ENCODE measurements at regions not wholly inside any gene's neighbourhood (a gene's known extent, or its start where the extent isn't known, plus 50 kb on each side); places are given as distances from the start of the nearest gene placed in this dataset.
"Not testable (repeated sequence)": the region's sequence is repeated elsewhere in the genome, so short reads cannot be mapped to it uniquely, and the experiment has no call there.

- Mint-ChIP-seq H3K27ac (ENCODE audit: unreplicated experiment) (no peak overlapping the region), H3K27me3 (ENCODE audit: unreplicated experiment) (peaks cover 4% of the 10 kb centered on the region)
- DNase-seq: no peak
Observed at GRCh38 chr15:69762373-69763148, 309.9 kb downstream of the RPLP1 start.

GRCh38 chr15:69763831-69764230, 311.2 kb downstream of the RPLP1 start:
- Mint-ChIP-seq H3K27me3 (ENCODE audit: unreplicated experiment) (peaks cover 4% of the 10 kb centered on the region), H3K9me3 (ENCODE audit: unreplicated experiment) (no peaks in the 10 kb centered on the region), H3K4me1 (ENCODE audit: low read depth, unreplicated experiment) (no peaks in the 10 kb centered on the region), H3K4me3 (ENCODE audit: unreplicated experiment) (no peak overlapping the region), H3K36me3 (ENCODE audit: unreplicated experiment) (peaks cover 5% of the 10 kb centered on the region), H3K27ac (ENCODE audit: unreplicated experiment) (no peak overlapping the region)
- no peak for DNase-seq
- TF ChIP-seq CTCF (IDR thresholded peaks at IDR 0.05; ENCODE audit: partially characterized antibody, unreplicated experiment): no peak

More at GRCh38 chr15:69762373-69763148, 309.9 kb downstream of the RPLP1 start:
- Mint-ChIP-seq H3K4me1 (ENCODE audit: low read depth, unreplicated experiment) (no peaks in the 10 kb centered on the region), H3K36me3 (ENCODE audit: unreplicated experiment) (peaks cover 5% of the 10 kb centered on the region), H3K4me3 (ENCODE audit: unreplicated experiment) (no peak overlapping the region), H3K9me3 (ENCODE audit: unreplicated experiment) (no peaks in the 10 kb centered on the region)
- TF ChIP-seq CTCF (IDR thresholded peaks at IDR 0.05; ENCODE audit: partially characterized antibody, unreplicated experiment): no peak

- H3K27ac Mint-ChIP-seq (ENCODE audit: unreplicated experiment): no peak overlapping the region
- H3K9me3 Mint-ChIP-seq (ENCODE audit: unreplicated experiment): no peaks in the 10 kb centered on the region
Observed at GRCh38 chr15:69766156-69766555, 313.5 kb downstream of the RPLP1 start.

GRCh38 chr15:69767191-69767590, 314.6 kb downstream of the RPLP1 start:
- H3K36me3 Mint-ChIP-seq (ENCODE audit: unreplicated experiment): peaks cover 14% of the 10 kb centered on the region
- no peaks in the 10 kb centered on the region for H3K9me3 Mint-ChIP-seq (ENCODE audit: unreplicated experiment)
- no peak for DNase-seq
- peaks cover 2% of the 10 kb centered on the region for H3K27me3 Mint-ChIP-seq (ENCODE audit: unreplicated experiment)
- no peaks in the 10 kb centered on the region for H3K4me1 Mint-ChIP-seq (ENCODE audit: low read depth, unreplicated experiment)
- TF ChIP-seq CTCF (IDR thresholded peaks at IDR 0.05; ENCODE audit: partially characterized antibody, unreplicated experiment): no peak
- no peak overlapping the region for H3K27ac Mint-ChIP-seq (ENCODE audit: unreplicated experiment)
- H3K4me3 Mint-ChIP-seq (ENCODE audit: unreplicated experiment): no peak overlapping the region

More at GRCh38 chr15:69766156-69766555, 313.5 kb downstream of the RPLP1 start:
- Mint-ChIP-seq H3K36me3 (ENCODE audit: unreplicated experiment) (peaks cover 8% of the 10 kb centered on the region), H3K4me1 (ENCODE audit: low read depth, unreplicated experiment) (no peaks in the 10 kb centered on the region), H3K27me3 (ENCODE audit: unreplicated experiment) (peaks cover 2% of the 10 kb centered on the region), H3K4me3 (ENCODE audit: unreplicated experiment) (no peak overlapping the region)
- DNase-seq: no peak
- TF ChIP-seq CTCF (IDR thresholded peaks at IDR 0.05; ENCODE audit: partially characterized antibody, unreplicated experiment): no peak

- H3K4me1 Mint-ChIP-seq (ENCODE audit: low read depth, unreplicated experiment); H3K27ac Mint-ChIP-seq (ENCODE audit: unreplicated experiment); H3K9me3 Mint-ChIP-seq (ENCODE audit: unreplicated experiment); DNase-seq; H3K27me3 Mint-ChIP-seq (ENCODE audit: unreplicated experiment); H3K4me3 Mint-ChIP-seq (ENCODE audit: unreplicated experiment): not testable (repeated sequence)
- H3K36me3 Mint-ChIP-seq (ENCODE audit: unreplicated experiment): peaks cover 14% of the 10 kb centered on the region
Observed at GRCh38 chr15:69769336-69769735, 316.7 kb downstream of the RPLP1 start.

GRCh38 chr15:69774258-69774657, 321.6 kb downstream of the RPLP1 start:
- not testable (repeated sequence) for H3K27me3 Mint-ChIP-seq (ENCODE audit: unreplicated experiment); H3K9me3 Mint-ChIP-seq (ENCODE audit: unreplicated experiment); H3K27ac Mint-ChIP-seq (ENCODE audit: unreplicated experiment); H3K4me1 Mint-ChIP-seq (ENCODE audit: low read depth, unreplicated experiment); H3K4me3 Mint-ChIP-seq (ENCODE audit: unreplicated experiment); DNase-seq
- H3K36me3 Mint-ChIP-seq (ENCODE audit: unreplicated experiment): peaks cover 17% of the 10 kb centered on the region

GRCh38 chr15:69774711-69775110, 322.1 kb downstream of the RPLP1 start:
- not testable (repeated sequence) for H3K9me3 Mint-ChIP-seq (ENCODE audit: unreplicated experiment); H3K27ac Mint-ChIP-seq (ENCODE audit: unreplicated experiment); DNase-seq; H3K4me3 Mint-ChIP-seq (ENCODE audit: unreplicated experiment); H3K27me3 Mint-ChIP-seq (ENCODE audit: unreplicated experiment); H3K4me1 Mint-ChIP-seq (ENCODE audit: low read depth, unreplicated experiment)
- H3K36me3 Mint-ChIP-seq (ENCODE audit: unreplicated experiment): peaks cover 17% of the 10 kb centered on the region

All from glutamatergic neuron (in vitro differentiated cells).